ENCODE measurements at regions not wholly inside any gene's neighbourhood (a gene's known extent, or its start where the extent isn't known, plus 50 kb on each side); places are given as distances from the start of the nearest gene placed in this dataset.

- H2AFZ ChIP-seq = no peak overlapping the region
- DNase-seq (ENCODE audit: low spot score) = no peak
- H3K9me3 ChIP-seq (ENCODE audit: low read depth) = peaks cover 3% of the 10 kb centered on the region
- H3K79me2 ChIP-seq = no peaks in the 10 kb centered on the region
- H3K4me1 ChIP-seq (ENCODE audit: insufficient read depth) = no peaks in the 10 kb centered on the region
- H3K27ac ChIP-seq = no peak overlapping the region
- H3K4me3 ChIP-seq = no peak overlapping the region
- no peaks in the 10 kb centered on the region for H4K20me1 ChIP-seq (ENCODE audit: insufficient read depth, poor library complexity, severe bottlenecking)
- WGBS (ENCODE audit: low lambda C conversion rate, missing lambda C conversion rate) = 94% methylated on average over 5 of the region's 5 CpGs
- peaks cover 5% of the 10 kb centered on the region for H3K27me3 ChIP-seq
- H3K9me2 ChIP-seq (replicated peaks; ENCODE audit: insufficient read depth) = no peaks in the 10 kb centered on the region
- H3K36me3 ChIP-seq (replicated peaks; ENCODE audit: insufficient read depth, low read depth) = no peaks in the 10 kb centered on the region
- no peak overlapping the region for H3K4me2 ChIP-seq
- TF ChIP-seq EZH2 (IDR thresholded peaks at IDR 0.05; ENCODE audit: borderline replicate concordance) (no peak), EZH2phosphoT487 (IDR thresholded peaks at IDR 0.05; ENCODE audit: low read depth, severe bottlenecking, unreplicated experiment) (no peak)
- TF ChIP-seq, protein P1, sequence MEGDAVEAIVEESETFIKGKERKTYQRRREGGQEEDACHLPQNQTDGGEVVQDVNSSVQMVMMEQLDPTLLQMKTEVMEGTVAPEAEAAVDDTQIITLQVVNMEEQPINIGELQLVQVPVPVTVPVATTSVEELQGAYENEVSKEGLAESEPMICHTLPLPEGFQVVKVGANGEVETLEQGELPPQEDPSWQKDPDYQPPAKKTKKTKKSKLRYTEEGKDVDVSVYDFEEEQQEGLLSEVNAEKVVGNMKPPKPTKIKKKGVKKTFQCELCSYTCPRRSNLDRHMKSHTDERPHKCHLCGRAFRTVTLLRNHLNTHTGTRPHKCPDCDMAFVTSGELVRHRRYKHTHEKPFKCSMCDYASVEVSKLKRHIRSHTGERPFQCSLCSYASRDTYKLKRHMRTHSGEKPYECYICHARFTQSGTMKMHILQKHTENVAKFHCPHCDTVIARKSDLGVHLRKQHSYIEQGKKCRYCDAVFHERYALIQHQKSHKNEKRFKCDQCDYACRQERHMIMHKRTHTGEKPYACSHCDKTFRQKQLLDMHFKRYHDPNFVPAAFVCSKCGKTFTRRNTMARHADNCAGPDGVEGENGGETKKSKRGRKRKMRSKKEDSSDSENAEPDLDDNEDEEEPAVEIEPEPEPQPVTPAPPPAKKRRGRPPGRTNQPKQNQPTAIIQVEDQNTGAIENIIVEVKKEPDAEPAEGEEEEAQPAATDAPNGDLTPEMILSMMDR (IDR thresholded peaks at IDR 0.05; ENCODE audit: poor library complexity) = no peak
Measured at GRCh38 chr13:99876651-99877050, 94.9 kb downstream of the ZIC5 start.

DNA sequence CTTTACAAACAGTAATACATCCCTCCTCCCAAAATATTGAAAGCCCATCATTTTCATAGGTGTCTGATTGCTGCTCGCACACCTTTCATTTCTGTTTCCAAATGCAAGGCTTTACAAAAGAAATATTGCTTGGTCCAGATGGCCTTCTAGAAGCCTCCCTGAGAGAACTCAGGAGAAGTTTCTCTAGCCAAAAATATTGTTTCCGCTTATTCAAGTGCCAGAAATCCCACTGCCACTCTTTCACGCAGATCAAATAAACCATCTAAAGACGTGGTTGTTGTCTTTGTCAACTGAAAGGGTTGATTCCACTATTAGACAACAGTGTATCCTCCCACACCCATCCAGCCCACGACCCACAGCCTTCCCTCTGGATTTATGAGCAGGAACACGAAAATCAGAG, 96.2 kb downstream of the ZIC5 start:
- no peaks in the 10 kb centered on the region for H3K9me2 ChIP-seq (replicated peaks; ENCODE audit: insufficient read depth)
- no peak overlapping the region for H3K4me3 ChIP-seq
- H3K4me1 ChIP-seq (ENCODE audit: insufficient read depth) = no peaks in the 10 kb centered on the region
- DNase-seq (ENCODE audit: low spot score) = no peak
- H3K36me3 ChIP-seq (replicated peaks; ENCODE audit: insufficient read depth, low read depth) = no peaks in the 10 kb centered on the region
- H3K27me3 ChIP-seq = peaks cover 15% of the 10 kb centered on the region
- H3K9me3 ChIP-seq (ENCODE audit: low read depth) = peaks cover 3% of the 10 kb centered on the region
- no peak overlapping the region for H3K4me2 ChIP-seq
- no peaks in the 10 kb centered on the region for H3K79me2 ChIP-seq
- H3K27ac ChIP-seq = no peak overlapping the region
- WGBS (ENCODE audit: low lambda C conversion rate, missing lambda C conversion rate) = 84% methylated on average over 6 of the region's 6 CpGs
- no peak overlapping the region for H2AFZ ChIP-seq
- TF ChIP-seq EZH2phosphoT487 (IDR thresholded peaks at IDR 0.05; ENCODE audit: low read depth, severe bottlenecking, unreplicated experiment) = no peak
- no peaks in the 10 kb centered on the region for H4K20me1 ChIP-seq (ENCODE audit: insufficient read depth, poor library complexity, severe bottlenecking)

- Histone ChIP-seq H3K4me1 (ENCODE audit: insufficient read depth) (no peaks in the 10 kb centered on the region), H3K36me3 (replicated peaks; ENCODE audit: insufficient read depth, low read depth) (no peaks in the 10 kb centered on the region), H3K9me2 (replicated peaks; ENCODE audit: insufficient read depth) (no peaks in the 10 kb centered on the region), H3K4me2 (no peak overlapping the region), H3K9me3 (ENCODE audit: low read depth) (peaks cover 3% of the 10 kb centered on the region), H3K27ac (no peak overlapping the region), H2AFZ (no peak overlapping the region), H3K4me3 (no peak overlapping the region), H3K27me3 (peaks cover 17% of the 10 kb centered on the region), H3K79me2 (no peaks in the 10 kb centered on the region), H4K20me1 (ENCODE audit: insufficient read depth, poor library complexity, severe bottlenecking) (no peaks in the 10 kb centered on the region)
- 79% methylated on average over 3 of the region's 3 CpGs for WGBS (ENCODE audit: low lambda C conversion rate, missing lambda C conversion rate)
- no peak for DNase-seq (ENCODE audit: low spot score)
- TF ChIP-seq, protein P1 (IDR thresholded peaks at IDR 0.05; ENCODE audit: poor library complexity) = no peak
- TF ChIP-seq EZH2phosphoT487 (IDR thresholded peaks at IDR 0.05; ENCODE audit: low read depth, severe bottlenecking, unreplicated experiment) = no peak
- no peak for TF ChIP-seq EZH2 (IDR thresholded peaks at IDR 0.05; ENCODE audit: borderline replicate concordance)
Measured at GRCh38 chr13:99873832-99874430, 97.6 kb downstream of the ZIC5 start.

- no peak overlapping the region for H3K27ac ChIP-seq
- H3K4me1 ChIP-seq (ENCODE audit: insufficient read depth) = no peaks in the 10 kb centered on the region
- H3K9me2 ChIP-seq (replicated peaks; ENCODE audit: insufficient read depth) = no peaks in the 10 kb centered on the region
- DNase-seq (ENCODE audit: low spot score) = no peak
- peaks cover 17% of the 10 kb centered on the region for H3K27me3 ChIP-seq
- 86% methylated on average over 2 of the region's 2 CpGs for WGBS (ENCODE audit: low lambda C conversion rate, missing lambda C conversion rate)
- no peaks in the 10 kb centered on the region for H4K20me1 ChIP-seq (ENCODE audit: insufficient read depth, poor library complexity, severe bottlenecking)
- H3K9me3 ChIP-seq (ENCODE audit: low read depth) = peaks cover 2% of the 10 kb centered on the region
- H3K4me2 ChIP-seq = no peak overlapping the region
- TF ChIP-seq EZH2phosphoT487 (IDR thresholded peaks at IDR 0.05; ENCODE audit: low read depth, severe bottlenecking, unreplicated experiment) (no peak), EZH2 (IDR thresholded peaks at IDR 0.05; ENCODE audit: borderline replicate concordance) (no peak)
- TF ChIP-seq, protein P1 (IDR thresholded peaks at IDR 0.05; ENCODE audit: poor library complexity) = no peak
- H3K4me3 ChIP-seq = no peak overlapping the region
- no peak overlapping the region for H2AFZ ChIP-seq
- no peaks in the 10 kb centered on the region for H3K36me3 ChIP-seq (replicated peaks; ENCODE audit: insufficient read depth, low read depth)
- no peaks in the 10 kb centered on the region for H3K79me2 ChIP-seq
Measured at GRCh38 chr13:99873141-99873540, 98.4 kb downstream of the ZIC5 start.

Data from hepatocyte (in vitro differentiated cells).